Natural killer cell (primary cell): ENCODE measurements at regions not wholly inside any gene's neighbourhood (a gene's known extent, or its start where the extent isn't known, plus 50 kb on each side); places are given as distances from the start of the nearest gene placed in this dataset.

Source experiments
- ATAC-seq, 3 donors: fragments of 150-1000 bp in 2 of 3; fragments of 200-7000 bp in 1 of 3; cut with Tn5 transposase; 1 replicate in 1 of 3; 2 replicates in 2 of 3; pipeline ENCODE4 v1.10.0; 2021; ENCODE audit warnings: mild to moderate bottlenecking in 2 of 3, moderate library complexity in 2 of 3
- DNase-seq, 2 donors: peaks; one replicate each; pipeline versions ENCODE4 v3.0.0 to v3.0.0-alpha.2; 2013 to 2021; ENCODE audit warnings: mixed read lengths in 1 of 2
- H3K27ac ChIP-seq: one replicate; pipeline ENCODE4 v1.5.1; 2013; ENCODE audit warnings: mild to moderate bottlenecking, low read length
- H3K27me3 ChIP-seq: one replicate; pipeline ENCODE4 v1.6.1; 2013; ENCODE audit warnings: low read length; ENCODE audit not compliant: control insufficient read depth, insufficient read depth
- H3K36me3 ChIP-seq: one replicate; pipeline ENCODE4 v1.6.1; 2013; ENCODE audit warnings: low read length; ENCODE audit not compliant: control insufficient read depth, insufficient read depth
- H3K4me1 ChIP-seq: one replicate; pipeline ENCODE4 v1.6.1; 2013; ENCODE audit warnings: low read length; ENCODE audit not compliant: control insufficient read depth, insufficient read depth
- H3K4me3 ChIP-seq: one replicate; pipeline ENCODE4 v1.5.1; 2013; ENCODE audit warnings: low read length
- H3K9me3 ChIP-seq: one replicate; pipeline ENCODE4 v1.6.1; 2013; ENCODE audit warnings: low read length; ENCODE audit not compliant: control insufficient read depth, insufficient read depth
- H3K27ac Mint-ChIP-seq, 2 donors: one replicate each; pipeline ENCODE4 v1.8.0; 2022; ENCODE audit warnings: mild to moderate bottlenecking in 2 of 2, mixed read lengths in 2 of 2, moderate library complexity in 1 of 2
- H3K27me3 Mint-ChIP-seq, 2 donors: one replicate each; pipeline ENCODE4 v1.8.0; 2022; ENCODE audit warnings: low read depth in 2 of 2, mixed read lengths in 2 of 2
- H3K36me3 Mint-ChIP-seq: one replicate; pipeline ENCODE4 v1.8.0; 2022; ENCODE audit warnings: mixed read lengths
- H3K4me1 Mint-ChIP-seq, 2 donors: one replicate each; pipeline ENCODE4 v1.8.0; 2022; ENCODE audit warnings: mixed read lengths in 2 of 2
- H3K4me3 Mint-ChIP-seq: one replicate; pipeline ENCODE4 v1.8.0; 2022; ENCODE audit warnings: mild to moderate bottlenecking, moderate library complexity, mixed read lengths
- H3K9me3 Mint-ChIP-seq, 2 donors: one replicate each; pipeline ENCODE4 v1.8.0; 2022; ENCODE audit warnings: mixed read lengths in 2 of 2
- WGBS: methylation state at CpG from one replicate; pipeline ENCODE4 v1.1.7; 2013; ENCODE audit warnings: missing lambda C conversion rate; ENCODE audit not compliant: insufficient coverage; 5-methylcytosine and 5-hydroxymethylcytosine counted together
- intact Hi-C: fragments of 100-400 bp; cut with micrococcal nuclease; formaldehyde crosslinking; loops from one replicate; pipeline ENCODE4 v1.14.2; 2022
- TF ChIP-seq, protein P1 (sequence below): fragments of 200-600 bp; IDR thresholded peaks from one replicate; pipeline ENCODE4 v1.8.0; 2022; ENCODE audit warnings: antibody characterized with exemption

DNA sequence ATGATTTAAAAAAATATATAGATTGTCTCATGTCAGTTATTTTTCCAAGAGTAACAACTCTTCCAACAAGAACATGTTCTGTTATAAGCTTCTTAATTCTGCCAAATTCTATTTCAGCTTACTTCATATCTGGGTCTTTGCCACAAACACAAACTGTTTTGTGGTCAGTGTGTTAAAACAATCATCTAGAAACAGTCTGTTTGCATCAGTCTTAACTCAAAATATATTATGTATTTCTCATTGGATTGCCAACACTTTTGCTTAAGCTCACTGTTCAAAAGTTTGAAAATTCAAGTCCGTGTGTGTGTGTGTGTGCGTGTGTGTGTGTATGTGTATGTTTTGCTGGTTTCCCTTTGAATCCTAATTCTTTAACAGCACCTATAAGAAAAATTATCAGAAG lies 752.3 kb upstream of the NDST4 start:
- Mint-ChIP-seq H3K27ac (no peak overlapping the region), H3K4me1 (no peaks in the 10 kb centered on the region), H3K27me3 (no peaks in the 10 kb centered on the region), H3K36me3 (no peaks in the 10 kb centered on the region), H3K9me3 (peaks cover 14 to 15% of the 10 kb centered on the region in 2 donors), H3K4me3 (no peak overlapping the region)
- intact Hi-C loops: no loop called here
- ATAC-seq (no peak), DNase-seq (no peak)
- Histone ChIP-seq H3K27me3 (no peaks in the 10 kb centered on the region), H3K27ac (no peak overlapping the region), H3K9me3 (no peaks in the 10 kb centered on the region), H3K4me3 (no peak overlapping the region), H3K36me3 (no peaks in the 10 kb centered on the region), H3K4me1 (no peaks in the 10 kb centered on the region)
- TF ChIP-seq, protein P1, sequence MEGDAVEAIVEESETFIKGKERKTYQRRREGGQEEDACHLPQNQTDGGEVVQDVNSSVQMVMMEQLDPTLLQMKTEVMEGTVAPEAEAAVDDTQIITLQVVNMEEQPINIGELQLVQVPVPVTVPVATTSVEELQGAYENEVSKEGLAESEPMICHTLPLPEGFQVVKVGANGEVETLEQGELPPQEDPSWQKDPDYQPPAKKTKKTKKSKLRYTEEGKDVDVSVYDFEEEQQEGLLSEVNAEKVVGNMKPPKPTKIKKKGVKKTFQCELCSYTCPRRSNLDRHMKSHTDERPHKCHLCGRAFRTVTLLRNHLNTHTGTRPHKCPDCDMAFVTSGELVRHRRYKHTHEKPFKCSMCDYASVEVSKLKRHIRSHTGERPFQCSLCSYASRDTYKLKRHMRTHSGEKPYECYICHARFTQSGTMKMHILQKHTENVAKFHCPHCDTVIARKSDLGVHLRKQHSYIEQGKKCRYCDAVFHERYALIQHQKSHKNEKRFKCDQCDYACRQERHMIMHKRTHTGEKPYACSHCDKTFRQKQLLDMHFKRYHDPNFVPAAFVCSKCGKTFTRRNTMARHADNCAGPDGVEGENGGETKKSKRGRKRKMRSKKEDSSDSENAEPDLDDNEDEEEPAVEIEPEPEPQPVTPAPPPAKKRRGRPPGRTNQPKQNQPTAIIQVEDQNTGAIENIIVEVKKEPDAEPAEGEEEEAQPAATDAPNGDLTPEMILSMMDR: no peak
- no CpG with 5 or more reads among the region's 2 CpGs for whole genome bisulfite sequencing

DNA sequence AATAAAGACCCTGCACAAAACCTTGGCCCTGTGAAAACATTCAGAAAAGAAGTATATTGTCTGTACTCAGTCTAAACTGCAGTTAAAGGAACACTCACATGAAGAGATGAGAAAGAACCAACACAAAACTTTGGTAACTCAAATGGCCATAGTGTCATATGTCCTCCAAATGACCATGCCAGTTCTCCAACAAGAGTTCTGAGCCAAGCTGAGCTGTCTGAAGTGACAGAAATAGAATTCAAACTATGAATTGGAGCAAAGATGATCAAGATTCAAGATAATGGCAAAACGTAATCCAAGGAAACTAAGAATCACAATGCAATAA lies 739.3 kb upstream of the NDST4 start:
- Histone ChIP-seq H3K27me3 (no peaks in the 10 kb centered on the region), H3K9me3 (no peaks in the 10 kb centered on the region), H3K4me3 (no peak overlapping the region), H3K4me1 (no peaks in the 10 kb centered on the region), H3K36me3 (no peaks in the 10 kb centered on the region), H3K27ac (no peak overlapping the region)
- Mint-ChIP-seq H3K27ac (no peak overlapping the region), H3K4me3 (no peak overlapping the region), H3K27me3 (no peaks in the 10 kb centered on the region), H3K9me3 (no peaks in the 10 kb centered on the region), H3K36me3 (no peaks in the 10 kb centered on the region), H3K4me1 (no peaks in the 10 kb centered on the region)
- no CpG with 5 or more reads among the region's 1 CpG for WGBS
- intact Hi-C loops: no loop called here
- DNase-seq (no peak), ATAC-seq (no peak)
- TF ChIP-seq, protein P1: no peak

DNA sequence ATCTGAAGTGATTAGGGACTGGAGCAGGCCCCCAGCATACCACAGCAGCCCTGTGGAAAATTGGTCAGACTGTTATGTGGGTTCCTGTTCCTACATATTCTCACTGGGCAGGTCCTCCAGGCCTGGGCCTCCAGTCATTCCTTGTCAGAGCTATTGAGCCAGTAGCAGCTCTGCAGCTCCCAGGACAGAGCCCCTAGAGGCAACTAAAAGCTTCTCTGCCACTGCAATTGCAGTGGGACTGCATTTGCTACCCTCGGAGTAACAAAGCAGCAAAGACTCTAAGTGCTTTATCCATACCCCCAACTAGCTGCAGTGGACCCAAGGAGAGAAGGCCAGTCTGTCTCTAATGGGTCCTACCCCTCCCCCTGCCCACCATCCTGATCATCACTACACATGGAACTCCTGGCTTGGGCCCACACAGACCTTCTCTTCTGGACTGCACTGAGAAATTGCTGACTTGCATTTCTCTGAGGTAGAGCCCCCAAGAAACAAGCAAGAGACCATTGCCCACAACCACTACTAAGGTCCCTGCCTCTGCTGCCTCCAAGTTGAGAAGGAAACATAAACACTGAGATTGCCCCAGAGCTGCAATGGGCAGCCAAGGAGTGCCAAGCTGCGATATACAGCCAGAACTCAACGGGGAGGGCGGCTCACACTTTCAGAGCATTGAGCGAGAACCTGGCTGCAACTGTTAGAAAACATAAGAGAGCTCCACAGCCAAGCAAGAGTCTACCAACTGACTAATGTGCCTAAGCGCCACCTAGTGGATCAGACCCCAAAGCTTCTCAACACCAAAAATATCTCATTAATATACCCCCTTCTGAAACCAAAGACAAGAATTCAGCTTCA lies 738.7 kb upstream of the NDST4 start:
- intact Hi-C loops: no loop called here
- TF ChIP-seq, protein P1: no peak
- Histone ChIP-seq H3K4me3 (no peak overlapping the region), H3K27ac (no peak overlapping the region), H3K4me1 (no peaks in the 10 kb centered on the region), H3K9me3 (no peaks in the 10 kb centered on the region), H3K27me3 (no peaks in the 10 kb centered on the region), H3K36me3 (no peaks in the 10 kb centered on the region)
- Mint-ChIP-seq H3K4me1 (no peaks in the 10 kb centered on the region), H3K27me3 (no peaks in the 10 kb centered on the region), H3K4me3 (no peak overlapping the region), H3K27ac (no peak overlapping the region), H3K9me3 (no peaks in the 10 kb centered on the region), H3K36me3 (no peaks in the 10 kb centered on the region)
- WGBS: 38% methylated on average over 6 of the region's 6 CpGs
- ATAC-seq (no peak), DNase-seq (peak in 1 of 2 donors; percentile 29)
